Retina (tissue), 1 donor: ENCODE measurements at regions not wholly inside any gene's neighbourhood (a gene's known extent, or its start where the extent isn't known, plus 50 kb on each side); places are given as distances from the start of the nearest gene placed in this dataset.
"Not testable (repeated sequence)": the region's sequence is repeated elsewhere in the genome, so short reads cannot be mapped to it uniquely, and the experiment has no call there.

Experiments
- DNase-seq: peaks from one replicate; pipeline ENCODE4 v3.0.0-alpha.2; 2016

GRCh38 chr21:31819692-31820091 lies 53.1 kb upstream of the HUNK start:
- not testable (repeated sequence) for DNase-seq

- DNase-seq, result not testable (repeated sequence)
Observed at GRCh38 chr21:31814356-31814755, 58.5 kb upstream of the HUNK start.

GRCh38 chr21:31813862-31814261 lies 59.0 kb upstream of the HUNK start:
- no peak for DNase-seq

GRCh38 chr21:31804008-31804394 lies 68.8 kb upstream of the HUNK start:
- DNase-seq, result no peak

GRCh38 chr21:31803039-31804007 lies 69.5 kb upstream of the HUNK start:
- no peak for DNase-seq

GRCh38 chr21:31802331-31802730 lies 70.4 kb upstream of the SCAF4 start:
- no peak for DNase-seq

- DNase-seq, result no peak
Observed at GRCh38 chr21:31801551-31802219, 69.8 kb upstream of the SCAF4 start.

- DNase-seq, result no peak
Observed at GRCh38 chr21:31798842-31799704, 67.2 kb upstream of the SCAF4 start.

GRCh38 chr21:31795992-31796391 lies 64.1 kb upstream of the SCAF4 start:
- no peak for DNase-seq

GRCh38 chr21:31790420-31790819 lies 58.5 kb upstream of the SCAF4 start:
- not testable (repeated sequence) for DNase-seq

- no peak for DNase-seq
Observed at GRCh38 chr21:31788581-31788980, 56.7 kb upstream of the SCAF4 start.

GRCh38 chr21:31787691-31788090 lies 55.8 kb upstream of the SCAF4 start:
- not testable (repeated sequence) for DNase-seq

- DNase-seq, result peak; percentile 20
Observed at GRCh38 chr21:31786164-31786920, 54.4 kb upstream of the SCAF4 start.

- peak; percentile 59 for DNase-seq
Observed at GRCh38 chr21:31785237-31786163, 53.6 kb upstream of the SCAF4 start.

- DNase-seq, result peak; percentile 17
Observed at GRCh38 chr21:31781737-31782136, 49.8 kb upstream of the SCAF4 start.
